HEK293 (cell line): ENCODE measurements at regions not wholly inside any gene's neighbourhood (a gene's known extent, or its start where the extent isn't known, plus 50 kb on each side); places are given as distances from the start of the nearest gene placed in this dataset.

Experiments
- CTCF ChIA-PET: fragments of 350-600 bp; formaldehyde crosslinking; extraction: SDS; loops from one replicate; lab custom pipeline; 2021; ENCODE audit warnings: antibody characterized with exemption; lab: Yijun Ruan, JAX
- POLR2A ChIA-PET: fragments of 300-600 bp; formaldehyde crosslinking; extraction: SDS; loops from one replicate; lab custom pipeline; 2020; ENCODE audit warnings: antibody characterized with exemption, inconsistent platforms; lab: Yijun Ruan, JAX
- H3K27ac ChIP-seq: fragments of 200-500 bp; sonication (Bioruptor generic); 2 replicates; pipeline ENCODE4 v1.5.1; 2014; ENCODE audit warnings: low read depth, low read length, control low read depth, inconsistent platforms; ENCODE audit errors: extremely low read depth
- H3K36me3 ChIP-seq, 2 experiments: fragments of 200-500 bp in 1 of 2; sonication (Bioruptor generic) in 1 of 2; 1 replicate in 1 of 2; 2 replicates in 1 of 2; pipeline ENCODE4 v1.5.1; 2014 to 2017; ENCODE audit warnings: inconsistent platforms in 2 of 2, low read length in 2 of 2; ENCODE audit not compliant: control insufficient read depth in 2 of 2, insufficient read depth in 1 of 2
- H3K4me1 ChIP-seq: fragments of 200-500 bp; sonication (Bioruptor generic); 2 replicates; pipeline ENCODE4 v1.5.1; 2014; ENCODE audit warnings: mild to moderate bottlenecking, low read length, inconsistent platforms; ENCODE audit not compliant: control insufficient read depth, insufficient read depth
- H3K4me3 ChIP-seq: 2 replicates; pipeline ENCODE4 v1.5.1; 2011; ENCODE audit warnings: low read depth, mild to moderate bottlenecking, control low read depth, low read length, moderate library complexity
- H3K9me3 ChIP-seq: fragments of 200-500 bp; sonication (Bioruptor generic); 2 replicates; pipeline ENCODE4 v1.5.1; 2014; ENCODE audit warnings: low read depth, low read length, inconsistent platforms; ENCODE audit not compliant: control insufficient read depth, insufficient read depth
- KLF8 ChIP-seq: fragments of 450-650 bp; formaldehyde crosslinking; IDR thresholded peaks from 2 replicates; pipeline ENCODE4 v1.5.1; 2016; ENCODE audit warnings: missing biosample characterization, missing genetic modification characterization
- MZF1 ChIP-seq: fragments of 450-650 bp; formaldehyde crosslinking; IDR thresholded peaks from 2 replicates; pipeline ENCODE4 v1.5.1; 2017; ENCODE audit warnings: missing biosample characterization, missing genetic modification characterization, borderline replicate concordance
- SCRT1 ChIP-seq: fragments of 450-650 bp; formaldehyde crosslinking; IDR thresholded peaks from 2 replicates; pipeline ENCODE4 v1.5.1; 2016; ENCODE audit warnings: missing biosample characterization, missing genetic modification characterization, borderline replicate concordance
- SP7 ChIP-seq: fragments of 450-650 bp; formaldehyde crosslinking; IDR thresholded peaks from 2 replicates; pipeline ENCODE4 v1.5.1; 2016; ENCODE audit warnings: missing biosample characterization, missing genetic modification characterization
- WT1 ChIP-seq: fragments of 450-650 bp; formaldehyde crosslinking; IDR thresholded peaks from 2 replicates; pipeline ENCODE4 v1.5.1; 2016; ENCODE audit warnings: missing biosample characterization, missing genetic modification characterization
- YY1 ChIP-seq: fragments of 450-650 bp; formaldehyde crosslinking; IDR thresholded peaks from 2 replicates; pipeline ENCODE4 v1.5.1; 2018; ENCODE audit warnings: missing biosample characterization, missing genetic modification characterization
- ZBTB21 ChIP-seq: fragments of 450-650 bp; formaldehyde crosslinking; IDR thresholded peaks from 2 replicates; pipeline ENCODE4 v1.5.1; 2017; ENCODE audit warnings: missing biosample characterization, missing genetic modification characterization
- ZEB2 ChIP-seq: fragments of 450-650 bp; formaldehyde crosslinking; IDR thresholded peaks from 2 replicates; pipeline ENCODE4 v1.5.1; 2016; ENCODE audit warnings: missing biosample characterization, missing genetic modification characterization
- ZNF121 ChIP-seq: fragments of 450-650 bp; formaldehyde crosslinking; IDR thresholded peaks from 2 replicates; pipeline ENCODE4 v1.5.1; 2016; ENCODE audit warnings: missing biosample characterization, missing genetic modification characterization
- ZNF133 ChIP-seq: fragments of 450-650 bp; formaldehyde crosslinking; IDR thresholded peaks from 2 replicates; pipeline ENCODE4 v1.5.1; 2016; ENCODE audit warnings: missing biosample characterization, missing genetic modification characterization
- ZNF140 ChIP-seq: fragments of 450-650 bp; formaldehyde crosslinking; IDR thresholded peaks from 2 replicates; pipeline ENCODE4 v1.5.1; 2016; ENCODE audit warnings: missing biosample characterization, missing genetic modification characterization
- ZNF16 ChIP-seq: fragments of 450-650 bp; formaldehyde crosslinking; IDR thresholded peaks from 2 replicates; pipeline ENCODE4 v1.5.1; 2016; ENCODE audit warnings: low read depth, missing biosample characterization, missing genetic modification characterization
- ZNF335 ChIP-seq: fragments of 450-650 bp; formaldehyde crosslinking; conservative IDR thresholded peaks from 2 replicates; pipeline ENCODE4 v1.5.1; 2016; ENCODE audit warnings: missing biosample characterization, missing genetic modification characterization
- ZNF530 ChIP-seq: fragments of 450-650 bp; formaldehyde crosslinking; IDR thresholded peaks from 2 replicates; pipeline ENCODE4 v1.5.1; 2016; ENCODE audit warnings: low read depth, missing biosample characterization, missing genetic modification characterization
- ZNF548 ChIP-seq: fragments of 450-650 bp; formaldehyde crosslinking; IDR thresholded peaks from 2 replicates; pipeline ENCODE4 v1.5.1; 2016; ENCODE audit warnings: missing biosample characterization, missing genetic modification characterization
- ZNF561 ChIP-seq: fragments of 450-650 bp; IDR thresholded peaks from 2 replicates; pipeline ENCODE4 v1.5.1; 2018; ENCODE audit warnings: missing biosample characterization, missing genetic modification characterization, borderline replicate concordance
- ZNF571 ChIP-seq: fragments of 450-650 bp; formaldehyde crosslinking; IDR thresholded peaks from 2 replicates; pipeline ENCODE4 v1.5.0; 2017; ENCODE audit warnings: missing biosample characterization, missing genetic modification characterization
- ZNF600 ChIP-seq: fragments of 450-650 bp; formaldehyde crosslinking; IDR thresholded peaks from 2 replicates; pipeline ENCODE4 v1.5.1; 2016; ENCODE audit warnings: missing biosample characterization, missing genetic modification characterization
- ZNF660 ChIP-seq: fragments of 450-650 bp; IDR thresholded peaks from 2 replicates; pipeline ENCODE4 v1.5.1; 2018; ENCODE audit warnings: missing biosample characterization, mild to moderate bottlenecking, missing genetic modification characterization
- TF ChIP-seq, protein P1 (sequence below): fragments of 450-650 bp; formaldehyde crosslinking; IDR thresholded peaks from 2 replicates; pipeline ENCODE4 v1.5.0; 2017; ENCODE audit warnings: missing biosample characterization, missing genetic modification characterization, borderline replicate concordance
- TF ChIP-seq, protein P2 (sequence below): fragments of 450-650 bp; formaldehyde crosslinking; IDR thresholded peaks from 2 replicates; pipeline ENCODE4 v1.5.1; 2017; ENCODE audit warnings: missing biosample characterization, missing genetic modification characterization
- TF ChIP-seq, protein P3 (sequence below): fragments of 450-650 bp; formaldehyde crosslinking; conservative IDR thresholded peaks from 2 replicates; pipeline ENCODE4 v1.5.1; 2016; ENCODE audit warnings: low read depth, missing biosample characterization, missing genetic modification characterization
- TF ChIP-seq, protein P4 (sequence below): fragments of 450-650 bp; formaldehyde crosslinking; IDR thresholded peaks from 2 replicates; pipeline ENCODE4 v1.5.1; 2017; ENCODE audit warnings: missing biosample characterization, missing genetic modification characterization

DNA sequence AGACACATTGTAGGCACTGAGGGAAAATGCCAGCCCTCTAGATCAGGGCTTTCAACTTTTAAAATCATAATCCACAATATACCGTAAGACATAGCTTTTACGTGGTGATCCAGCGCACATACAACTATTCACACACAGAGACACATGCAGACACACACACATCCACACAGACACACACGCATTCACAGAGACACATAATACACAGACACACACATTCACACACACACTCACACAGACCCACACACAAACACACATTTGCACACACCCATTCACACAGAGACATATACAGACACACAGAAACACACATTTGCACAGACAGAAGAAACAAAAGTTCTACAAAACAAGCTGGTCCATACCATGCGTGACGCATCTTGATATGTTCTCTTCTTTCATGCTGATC lies 244.5 kb downstream of the RHOU start:
- Histone ChIP-seq H3K4me1 (no peaks in the 10 kb centered on the region), H3K4me3 (no peak overlapping the region), H3K9me3 (no peaks in the 10 kb centered on the region), H3K36me3 (no peaks in the 10 kb centered on the region), H3K27ac (no peak overlapping the region)
- ChIA-PET POLR2A (no interaction called here), CTCF (interaction anchor here (0.7 kb wide), 1 partner anchor 247 kb away, joined by 3 read pairs; no protein-coding TSS in a partner anchor)
- TF ChIP-seq, protein P1, sequence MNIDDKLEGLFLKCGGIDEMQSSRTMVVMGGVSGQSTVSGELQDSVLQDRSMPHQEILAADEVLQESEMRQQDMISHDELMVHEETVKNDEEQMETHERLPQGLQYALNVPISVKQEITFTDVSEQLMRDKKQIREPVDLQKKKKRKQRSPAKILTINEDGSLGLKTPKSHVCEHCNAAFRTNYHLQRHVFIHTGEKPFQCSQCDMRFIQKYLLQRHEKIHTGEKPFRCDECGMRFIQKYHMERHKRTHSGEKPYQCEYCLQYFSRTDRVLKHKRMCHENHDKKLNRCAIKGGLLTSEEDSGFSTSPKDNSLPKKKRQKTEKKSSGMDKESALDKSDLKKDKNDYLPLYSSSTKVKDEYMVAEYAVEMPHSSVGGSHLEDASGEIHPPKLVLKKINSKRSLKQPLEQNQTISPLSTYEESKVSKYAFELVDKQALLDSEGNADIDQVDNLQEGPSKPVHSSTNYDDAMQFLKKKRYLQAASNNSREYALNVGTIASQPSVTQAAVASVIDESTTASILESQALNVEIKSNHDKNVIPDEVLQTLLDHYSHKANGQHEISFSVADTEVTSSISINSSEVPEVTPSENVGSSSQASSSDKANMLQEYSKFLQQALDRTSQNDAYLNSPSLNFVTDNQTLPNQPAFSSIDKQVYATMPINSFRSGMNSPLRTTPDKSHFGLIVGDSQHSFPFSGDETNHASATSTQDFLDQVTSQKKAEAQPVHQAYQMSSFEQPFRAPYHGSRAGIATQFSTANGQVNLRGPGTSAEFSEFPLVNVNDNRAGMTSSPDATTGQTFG (tag by site-specific recombination) = peak; percentile 61; the same call in 1 of the 2 replicates
- TF ChIP-seq ZNF571 = no peak
- TF ChIP-seq MZF1 (tag by site-specific recombination) = no peak
- no peak for TF ChIP-seq ZNF660 (tag by site-specific recombination)
- TF ChIP-seq, protein P2, sequence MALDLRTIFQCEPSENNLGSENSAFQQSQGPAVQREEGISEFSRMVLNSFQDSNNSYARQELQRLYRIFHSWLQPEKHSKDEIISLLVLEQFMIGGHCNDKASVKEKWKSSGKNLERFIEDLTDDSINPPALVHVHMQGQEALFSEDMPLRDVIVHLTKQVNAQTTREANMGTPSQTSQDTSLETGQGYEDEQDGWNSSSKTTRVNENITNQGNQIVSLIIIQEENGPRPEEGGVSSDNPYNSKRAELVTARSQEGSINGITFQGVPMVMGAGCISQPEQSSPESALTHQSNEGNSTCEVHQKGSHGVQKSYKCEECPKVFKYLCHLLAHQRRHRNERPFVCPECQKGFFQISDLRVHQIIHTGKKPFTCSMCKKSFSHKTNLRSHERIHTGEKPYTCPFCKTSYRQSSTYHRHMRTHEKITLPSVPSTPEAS (tag by site-specific recombination) = peak; percentile 84
- no peak for TF ChIP-seq KLF8 (tag by site-specific recombination)
- no peak for TF ChIP-seq ZNF548
- TF ChIP-seq ZNF561 (tag by site-specific recombination) = no peak

DNA sequence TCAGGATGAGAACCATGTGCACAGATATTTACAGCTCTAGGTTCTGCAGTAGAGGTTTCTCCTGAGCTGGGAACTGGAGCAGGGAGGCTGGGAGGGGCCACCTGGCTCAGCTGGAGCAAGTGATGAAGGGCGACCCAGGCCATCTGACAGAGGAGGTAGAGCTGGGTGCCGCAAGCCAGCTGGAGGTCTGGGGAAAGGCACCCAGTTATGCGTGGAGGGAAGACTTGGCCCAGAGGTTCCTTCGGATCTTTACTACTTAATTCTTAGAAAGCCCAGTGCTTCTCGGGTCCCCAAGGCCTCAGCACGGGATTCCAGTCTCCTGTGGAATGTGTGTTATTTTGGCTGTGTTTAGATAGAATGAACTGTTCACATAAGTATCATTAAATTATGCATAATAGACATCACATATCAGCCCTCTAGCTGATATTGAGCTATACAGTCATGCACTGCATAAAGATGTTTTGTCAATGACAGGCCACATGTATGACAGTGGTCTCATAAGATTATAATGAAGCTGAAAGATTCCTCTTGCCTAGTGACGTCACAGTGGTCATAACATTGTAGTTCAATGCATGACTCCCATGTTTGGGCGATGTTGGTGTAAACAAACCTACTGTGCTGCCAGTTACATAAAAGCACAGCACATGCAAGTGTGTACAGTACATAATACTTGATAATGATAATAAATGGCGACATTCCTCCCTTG lies 245.1 kb downstream of the RHOU start:
- TF ChIP-seq SCRT1 (no peak), ZNF121 (tag by site-specific recombination) (no peak), ZEB2 (tag by site-specific recombination) (no peak), ZNF600 (tag by site-specific recombination) (0 out of 2 replicates have a peak, but pooled peaks have one; percentile 19), SP7 (tag by site-specific recombination) (0 out of 2 replicates have a peak, but pooled peaks have one; percentile 21), WT1 (no peak), ZNF140 (tag by site-specific recombination) (no peak), ZNF133 (tag by site-specific recombination) (no peak), ZNF335 (tag by site-specific recombination) (no peak), ZBTB21 (tag by site-specific recombination) (no peak)
- TF ChIP-seq, all 188 proteins: peak for 2
- Histone ChIP-seq H3K4me1 (no peaks in the 10 kb centered on the region), H3K4me3 (no peak overlapping the region), H3K27ac (no peak overlapping the region), H3K9me3 (no peaks in the 10 kb centered on the region), H3K36me3 (no peaks in the 10 kb centered on the region)
- ChIA-PET POLR2A (no interaction called here), CTCF (interaction anchor here (0.7 to 1.6 kb wide), 3 partner anchors 8 to 247 kb away, joined by 3 to 4 read pairs (median 3); no protein-coding TSS in a partner anchor)

DNA sequence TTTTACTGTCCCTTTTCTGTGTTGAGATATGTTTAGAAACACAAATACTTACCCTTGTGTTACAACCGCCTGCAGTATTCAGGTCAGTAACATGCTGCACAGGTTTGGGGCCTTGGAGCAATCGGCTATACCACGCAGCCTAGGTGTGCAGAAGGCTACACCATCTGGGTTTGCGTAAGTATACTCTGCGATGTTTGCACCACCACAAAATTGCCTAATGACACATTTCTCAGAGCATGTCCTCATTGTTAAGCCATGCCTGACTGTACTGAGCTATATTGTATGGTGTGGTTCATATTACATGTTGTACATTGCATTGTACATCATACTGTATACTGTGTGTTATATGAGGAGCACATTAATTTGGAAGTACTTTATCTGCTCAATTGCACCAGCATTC lies 247.4 kb downstream of the RHOU start:
- Histone ChIP-seq H3K27ac (no peak overlapping the region), H3K4me3 (no peak overlapping the region), H3K9me3 (no peaks in the 10 kb centered on the region), H3K4me1 (no peaks in the 10 kb centered on the region), H3K36me3 (no peaks in the 10 kb centered on the region)
- CTCF ChIA-PET = interaction anchor here (1.0 kb wide), 1 partner anchor 245 kb away, joined by 5 read pairs; no protein-coding TSS in a partner anchor
- POLR2A ChIA-PET = no interaction called here
- TF ChIP-seq ZNF16 (tag by site-specific recombination) (no peak), YY1 (tag by site-specific recombination) (no peak), ZNF530 (tag by site-specific recombination) (no peak)
- TF ChIP-seq, protein P3, sequence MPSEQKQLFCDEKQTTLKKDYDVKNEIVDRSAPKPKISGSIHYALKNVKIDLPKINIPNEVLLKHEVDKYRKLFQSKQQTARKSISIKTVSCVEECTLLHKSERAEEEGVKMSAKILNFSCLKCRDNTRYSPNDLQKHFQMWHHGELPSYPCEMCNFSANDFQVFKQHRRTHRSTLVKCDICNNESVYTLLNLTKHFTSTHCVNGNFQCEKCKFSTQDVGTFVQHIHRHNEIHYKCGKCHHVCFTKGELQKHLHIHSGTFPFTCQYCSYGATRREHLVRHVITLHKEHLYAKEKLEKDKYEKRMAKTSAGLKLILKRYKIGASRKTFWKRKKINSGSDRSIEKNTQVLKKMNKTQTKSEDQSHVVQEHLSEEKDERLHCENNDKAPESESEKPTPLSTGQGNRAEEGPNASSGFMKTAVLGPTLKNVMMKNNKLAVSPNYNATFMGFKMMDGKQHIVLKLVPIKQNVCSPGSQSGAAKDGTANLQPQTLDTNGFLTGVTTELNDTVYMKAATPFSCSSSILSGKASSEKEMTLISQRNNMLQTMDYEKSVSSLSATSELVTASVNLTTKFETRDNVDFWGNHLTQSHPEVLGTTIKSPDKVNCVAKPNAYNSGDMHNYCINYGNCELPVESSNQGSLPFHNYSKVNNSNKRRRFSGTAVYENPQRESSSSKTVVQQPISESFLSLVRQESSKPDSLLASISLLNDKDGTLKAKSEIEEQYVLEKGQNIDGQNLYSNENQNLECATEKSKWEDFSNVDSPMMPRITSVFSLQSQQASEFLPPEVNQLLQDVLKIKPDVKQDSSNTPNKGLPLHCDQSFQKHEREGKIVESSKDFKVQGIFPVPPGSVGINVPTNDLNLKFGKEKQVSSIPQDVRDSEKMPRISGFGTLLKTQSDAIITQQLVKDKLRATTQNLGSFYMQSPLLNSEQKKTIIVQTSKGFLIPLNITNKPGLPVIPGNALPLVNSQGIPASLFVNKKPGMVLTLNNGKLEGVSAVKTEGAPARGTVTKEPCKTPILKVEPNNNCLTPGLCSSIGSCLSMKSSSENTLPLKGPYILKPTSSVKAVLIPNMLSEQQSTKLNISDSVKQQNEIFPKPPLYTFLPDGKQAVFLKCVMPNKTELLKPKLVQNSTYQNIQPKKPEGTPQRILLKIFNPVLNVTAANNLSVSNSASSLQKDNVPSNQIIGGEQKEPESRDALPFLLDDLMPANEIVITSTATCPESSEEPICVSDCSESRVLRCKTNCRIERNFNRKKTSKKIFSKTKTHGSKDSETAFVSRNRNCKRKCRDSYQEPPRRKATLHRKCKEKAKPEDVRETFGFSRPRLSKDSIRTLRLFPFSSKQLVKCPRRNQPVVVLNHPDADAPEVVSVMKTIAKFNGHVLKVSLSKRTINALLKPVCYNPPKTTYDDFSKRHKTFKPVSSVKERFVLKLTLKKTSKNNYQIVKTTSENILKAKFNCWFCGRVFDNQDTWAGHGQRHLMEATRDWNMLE (tag by site-specific recombination) = no peak
- TF ChIP-seq, protein P4, sequence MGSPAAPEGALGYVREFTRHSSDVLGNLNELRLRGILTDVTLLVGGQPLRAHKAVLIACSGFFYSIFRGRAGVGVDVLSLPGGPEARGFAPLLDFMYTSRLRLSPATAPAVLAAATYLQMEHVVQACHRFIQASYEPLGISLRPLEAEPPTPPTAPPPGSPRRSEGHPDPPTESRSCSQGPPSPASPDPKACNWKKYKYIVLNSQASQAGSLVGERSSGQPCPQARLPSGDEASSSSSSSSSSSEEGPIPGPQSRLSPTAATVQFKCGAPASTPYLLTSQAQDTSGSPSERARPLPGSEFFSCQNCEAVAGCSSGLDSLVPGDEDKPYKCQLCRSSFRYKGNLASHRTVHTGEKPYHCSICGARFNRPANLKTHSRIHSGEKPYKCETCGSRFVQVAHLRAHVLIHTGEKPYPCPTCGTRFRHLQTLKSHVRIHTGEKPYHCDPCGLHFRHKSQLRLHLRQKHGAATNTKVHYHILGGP (tag by site-specific recombination) = no peak
